SK-N-SH treated with all-trans-retinoic acid at 6 μM for 48 hours (cell line): ENCODE measurements at regions not wholly inside any gene's neighbourhood (a gene's known extent, or its start where the extent isn't known, plus 50 kb on each side); places are given as distances from the start of the nearest gene placed in this dataset.

Experiments used
- ATAC-seq: fragments of 200-7000 bp; cut with Tn5 transposase; 3 replicates; pipeline ENCODE4 v1.9.1; 2020; ENCODE audit warnings: mild to moderate bottlenecking, moderate library complexity
- ARNTL ChIP-seq: fragments of 450-650 bp; formaldehyde crosslinking; IDR thresholded peaks from 2 replicates; pipeline ENCODE4 v1.5.0; 2020; ENCODE audit warnings: low read depth, mild to moderate bottlenecking, moderate library complexity, borderline replicate concordance
- BACH2 ChIP-seq: fragments of 250-450 bp; sonication (Bioruptor Pico); IDR thresholded peaks from 2 replicates; pipeline ENCODE4 v1.9.0; 2021; ENCODE audit warnings: mild to moderate bottlenecking, borderline replicate concordance
- CREB5 ChIP-seq: fragments of 250-450 bp; sonication (Bioruptor Pico); IDR thresholded peaks from 2 replicates; pipeline ENCODE4 v1.5.1; 2020; ENCODE audit warnings: low read depth, mild to moderate bottlenecking, moderate library complexity
- CSRNP3 ChIP-seq: fragments of 250-450 bp; sonication (Bioruptor Pico); IDR thresholded peaks from 2 replicates; pipeline ENCODE4 v1.5.1; 2021; ENCODE audit warnings: mild to moderate bottlenecking, moderate library complexity
- ESRRG ChIP-seq: fragments of 250-450 bp; sonication (Bioruptor Pico); IDR thresholded peaks from 2 replicates; pipeline ENCODE4 v1.6.1; 2021; ENCODE audit warnings: mild to moderate bottlenecking
- GLIS3 ChIP-seq: fragments of 250-450 bp; sonication (Bioruptor Pico); IDR thresholded peaks from 2 replicates; pipeline ENCODE4 v1.5.0; 2020; ENCODE audit warnings: mild to moderate bottlenecking, moderate library complexity
- ISL1 ChIP-seq: fragments of 250-450 bp; sonication (Bioruptor Pico); IDR thresholded peaks from 2 replicates; pipeline ENCODE4 v2.1.2; 2022; ENCODE audit warnings: mild to moderate bottlenecking, moderate library complexity
- OSR1 ChIP-seq: fragments of 250-450 bp; sonication (Bioruptor Pico); IDR thresholded peaks from 2 replicates; pipeline ENCODE4 v1.8.0; 2022; ENCODE audit warnings: moderate library complexity, mild to moderate bottlenecking, inconsistent platforms
- PATZ1 ChIP-seq: fragments of 250-450 bp; sonication (Bioruptor Pico); IDR thresholded peaks from 2 replicates; pipeline ENCODE4 v1.8.0; 2020; ENCODE audit warnings: mild to moderate bottlenecking, moderate library complexity, borderline replicate concordance
- POU6F1 ChIP-seq: fragments of 250-450 bp; sonication (Bioruptor Pico); IDR thresholded peaks from 2 replicates; pipeline ENCODE4 v1.8.0; 2021; ENCODE audit warnings: low read depth, mild to moderate bottlenecking, moderate library complexity, borderline replicate concordance
- PPARA ChIP-seq: fragments of 250-450 bp; sonication (Bioruptor Pico); IDR thresholded peaks from 2 replicates; pipeline ENCODE4 v1.5.0; 2020; ENCODE audit warnings: mild to moderate bottlenecking, borderline replicate concordance
- RARB ChIP-seq: fragments of 250-450 bp; sonication (Bioruptor Pico); IDR thresholded peaks from 2 replicates; pipeline ENCODE4 v1.8.0; 2021; ENCODE audit warnings: mild to moderate bottlenecking, moderate library complexity
- SNAI2 ChIP-seq: fragments of 250-450 bp; sonication (Bioruptor Pico); IDR thresholded peaks from 2 replicates; pipeline ENCODE4 v1.5.0; 2020; ENCODE audit warnings: mild to moderate bottlenecking, moderate library complexity
- TCF4 ChIP-seq: fragments of 250-450 bp; sonication (Bioruptor Pico); IDR thresholded peaks from 2 replicates; pipeline ENCODE4 v1.8.0; 2021; ENCODE audit warnings: mild to moderate bottlenecking, moderate library complexity, borderline replicate concordance
- TOX ChIP-seq: fragments of 250-450 bp; sonication (Bioruptor Pico); IDR thresholded peaks from 2 replicates; pipeline ENCODE4 v1.8.0; 2021; ENCODE audit warnings: mild to moderate bottlenecking, moderate library complexity, borderline replicate concordance
- TSHZ2 ChIP-seq: fragments of 250-450 bp; sonication (Bioruptor Pico); IDR thresholded peaks from 2 replicates; pipeline ENCODE4 v1.5.0; 2020; ENCODE audit warnings: mild to moderate bottlenecking, moderate library complexity
- ZC3H10 ChIP-seq: fragments of 250-450 bp; sonication (Bioruptor Pico); IDR thresholded peaks from 2 replicates; pipeline ENCODE4 v1.5.1; 2021; ENCODE audit warnings: mild to moderate bottlenecking, moderate library complexity
- ZFP30 ChIP-seq: fragments of 450-650 bp; formaldehyde crosslinking; IDR thresholded peaks from 2 replicates; pipeline ENCODE4 v1.5.0; 2022; ENCODE audit warnings: mild to moderate bottlenecking, moderate library complexity
- ZNF565 ChIP-seq: fragments of 450-650 bp; formaldehyde crosslinking; conservative IDR thresholded peaks from 2 replicates; pipeline ENCODE4 v1.5.0; 2020; ENCODE audit warnings: low read depth, mild to moderate bottlenecking, moderate library complexity
- ZNF70 ChIP-seq: fragments of 450-650 bp; formaldehyde crosslinking; IDR thresholded peaks from 2 replicates; pipeline ENCODE4 v1.5.0; 2020; ENCODE audit warnings: mild to moderate bottlenecking, moderate library complexity
- ZNF8 ChIP-seq: fragments of 450-650 bp; formaldehyde crosslinking; IDR thresholded peaks from 2 replicates; pipeline ENCODE4 v1.5.0; 2020; ENCODE audit warnings: mild to moderate bottlenecking, moderate library complexity

- TF ChIP-seq PATZ1 (CRISPR knock-in tag) = no peak
- TF ChIP-seq GLIS3 (CRISPR knock-in tag) = no peak
Observed at GRCh38 chr14:54310851-54311228, 86.0 kb upstream of the CDKN3 start (continued).

GRCh38 chr14:54312166-54312801 is 84.5 kb upstream of the CDKN3 start:
- no peak for ATAC-seq
- TF ChIP-seq GLIS3 (CRISPR knock-in tag) (no peak), PPARA (no peak), ZFP30 (no peak), RARB (CRISPR knock-in tag) (no peak), SNAI2 (no peak), TSHZ2 (no peak), TCF4 (no peak)

- TF ChIP-seq GLIS3 (CRISPR knock-in tag) (no peak), OSR1 (CRISPR knock-in tag) (no peak), ZC3H10 (CRISPR knock-in tag) (no peak), SNAI2 (no peak), ZNF565 (CRISPR knock-in tag) (no peak), PPARA (no peak)
- no peak for ATAC-seq
Observed at GRCh38 chr14:54314365-54315104, 82.3 kb upstream of the CDKN3 start.

GRCh38 chr14:54316652-54317051 is 80.2 kb upstream of the CDKN3 start:
- no peak for TF ChIP-seq ZNF8 (CRISPR knock-in tag)
- no peak for TF ChIP-seq ZC3H10 (CRISPR knock-in tag)
- no peak for TF ChIP-seq ZNF565 (CRISPR knock-in tag)
- no peak for TF ChIP-seq POU6F1 (CRISPR knock-in tag)
- ATAC-seq = no peak

GRCh38 chr14:54317391-54317790 is 79.4 kb upstream of the CDKN3 start:
- TF ChIP-seq ZNF565 (CRISPR knock-in tag) = no peak
- no peak for TF ChIP-seq ESRRG
- TF ChIP-seq BACH2 (CRISPR knock-in tag) = no peak
- ATAC-seq = no peak

- ATAC-seq = no peak
- TF ChIP-seq PATZ1 (CRISPR knock-in tag) = no peak
- TF ChIP-seq ESRRG = no peak
- TF ChIP-seq TCF4 = no peak
- TF ChIP-seq ZNF70 (CRISPR knock-in tag) = no peak
- no peak for TF ChIP-seq CREB5 (CRISPR knock-in tag)
- TF ChIP-seq OSR1 (CRISPR knock-in tag) = no peak
- TF ChIP-seq GLIS3 (CRISPR knock-in tag) = no peak
- no peak for TF ChIP-seq SNAI2
- no peak for TF ChIP-seq CSRNP3 (CRISPR knock-in tag)
- TF ChIP-seq PPARA = no peak
- TF ChIP-seq ISL1 (CRISPR knock-in tag) = no peak
- no peak for TF ChIP-seq ARNTL (CRISPR knock-in tag)
- TF ChIP-seq ZNF8 (CRISPR knock-in tag) = no peak
- no peak for TF ChIP-seq TOX (CRISPR knock-in tag)
Observed at GRCh38 chr14:54322246-54322645, 74.6 kb upstream of the CDKN3 start.
